Hematopoietic multipotent progenitor cell treated with erythropoietin and hydrocortisone succinate and interleukin-3 and kit ligand, for 6 days (in vitro differentiated cells): ENCODE measurements at regions not wholly inside any gene's neighbourhood (a gene's known extent, or its start where the extent isn't known, plus 50 kb on each side); places are given as distances from the start of the nearest gene placed in this dataset.
"Not testable (repeated sequence)": the region's sequence is repeated elsewhere in the genome, so short reads cannot be mapped to it uniquely, and the experiment has no call there.

Experiments used
- DNase-seq: peaks from one replicate; pipeline ENCODE4 v3.0.0-alpha.2; 2015

DNA sequence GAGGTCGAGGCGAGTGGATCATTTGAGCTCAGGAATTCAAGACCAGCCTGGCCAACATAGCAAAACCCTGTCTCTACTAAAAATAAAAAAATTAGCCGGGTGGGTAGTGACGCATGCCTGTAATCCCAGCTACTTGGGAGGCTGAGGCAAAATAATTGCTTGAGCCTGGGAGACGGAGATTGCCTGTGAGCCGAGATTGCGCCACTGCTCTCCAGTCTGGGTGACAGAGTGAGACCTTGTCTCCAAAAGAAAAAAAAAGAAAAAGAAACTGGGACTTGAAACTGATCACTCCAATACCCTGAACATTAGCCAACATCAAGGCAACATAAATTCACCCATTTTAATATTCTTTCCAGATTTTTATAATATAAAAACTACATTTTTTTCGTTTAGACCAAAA, 874.6 kb upstream of the MBL2 start:
- DNase-seq = not testable (repeated sequence)

DNA sequence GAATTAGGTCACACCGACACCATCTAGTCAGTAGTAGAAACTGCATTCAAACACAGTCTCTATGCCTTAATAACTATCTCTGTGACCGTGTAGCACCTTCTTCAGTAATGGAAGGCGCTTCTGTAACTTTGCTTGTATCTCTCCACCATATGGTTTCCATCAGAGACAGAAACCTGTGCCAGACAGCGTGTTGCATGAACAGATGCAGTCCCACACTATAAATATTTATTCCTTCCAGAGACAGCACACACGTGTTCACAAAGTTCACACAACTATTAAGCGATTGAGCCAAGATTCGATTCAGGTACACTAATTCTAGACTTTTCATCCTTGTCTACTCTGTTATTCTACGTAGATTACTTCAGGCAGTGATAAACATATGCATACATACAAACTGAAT, 873.9 kb upstream of the MBL2 start:
- DNase-seq = no peak

GRCh38 chr10:53645951-53646350, 873.4 kb upstream of the MBL2 start:
- DNase-seq = no peak

GRCh38 chr10:53638006-53638405, 865.4 kb upstream of the MBL2 start:
- peak; percentile 5 for DNase-seq

- no peak for DNase-seq
Observed at GRCh38 chr10:53624722-53625121, 852.1 kb upstream of the MBL2 start.

DNA sequence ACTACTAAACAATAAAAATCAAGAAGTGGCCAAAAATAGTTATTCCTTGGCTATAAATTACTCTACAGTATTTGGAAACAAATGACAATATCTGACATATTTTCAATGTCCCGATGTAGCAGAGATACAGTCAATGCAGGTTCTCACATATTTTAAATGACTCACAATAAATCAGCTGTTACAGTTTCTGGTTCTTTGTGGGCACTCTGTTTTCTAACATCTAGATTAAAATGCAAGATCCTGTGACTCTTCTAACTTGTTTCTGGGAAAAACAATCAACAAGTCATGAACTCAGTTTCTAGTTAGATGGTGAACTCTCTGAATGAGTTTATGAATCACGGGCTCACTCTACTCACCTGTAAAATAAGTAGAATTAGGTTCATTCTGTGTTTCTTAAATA, 849.6 kb upstream of the MBL2 start:
- no peak for DNase-seq

- no peak for DNase-seq
Observed at GRCh38 chr10:53619671-53620070, 847.1 kb upstream of the MBL2 start.

DNA sequence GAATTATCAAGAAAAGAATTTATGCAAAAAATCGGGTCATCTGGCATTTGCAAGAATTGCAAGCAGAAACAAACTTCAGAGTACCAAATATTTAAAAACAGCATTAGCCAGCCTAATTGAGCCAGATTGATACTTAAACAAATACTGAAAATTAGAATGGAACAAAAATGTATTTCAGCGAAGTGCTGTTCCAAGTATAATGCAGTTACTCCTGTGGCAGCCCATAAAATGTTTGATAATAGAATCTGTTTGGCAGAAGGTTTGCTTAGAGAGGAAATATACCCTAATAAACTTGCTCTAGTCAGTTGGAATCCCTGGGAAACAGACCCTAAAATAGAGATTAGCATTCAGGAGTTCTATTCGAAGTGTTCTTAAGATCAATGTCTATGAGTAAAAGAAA, 835.1 kb upstream of the MBL2 start:
- DNase-seq = no peak

GRCh38 chr10:53606981-53607380, 834.4 kb upstream of the MBL2 start:
- DNase-seq = no peak

- peak; percentile 81 for DNase-seq
Observed at GRCh38 chr10:53601260-53601875, 828.8 kb upstream of the MBL2 start.

DNA sequence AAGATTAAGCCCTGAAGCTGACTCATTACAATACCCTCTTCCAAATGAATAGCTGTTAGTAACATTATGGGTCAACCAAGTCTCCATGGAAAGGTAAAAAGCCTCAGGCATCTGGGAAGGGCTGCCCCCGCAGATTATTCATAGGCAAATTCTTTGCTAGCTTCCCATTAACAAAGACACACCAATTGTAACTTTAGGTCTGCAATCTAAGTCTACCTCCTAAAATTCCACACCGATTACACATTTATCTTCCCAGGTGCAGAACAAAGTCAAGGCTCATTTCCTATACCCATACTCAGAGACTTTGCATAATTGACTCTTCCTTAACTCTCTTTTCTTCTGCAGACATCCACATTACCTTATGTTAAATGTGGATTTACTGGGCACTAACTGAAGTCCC, 826.3 kb upstream of the MBL2 start:
- no peak for DNase-seq

DNA sequence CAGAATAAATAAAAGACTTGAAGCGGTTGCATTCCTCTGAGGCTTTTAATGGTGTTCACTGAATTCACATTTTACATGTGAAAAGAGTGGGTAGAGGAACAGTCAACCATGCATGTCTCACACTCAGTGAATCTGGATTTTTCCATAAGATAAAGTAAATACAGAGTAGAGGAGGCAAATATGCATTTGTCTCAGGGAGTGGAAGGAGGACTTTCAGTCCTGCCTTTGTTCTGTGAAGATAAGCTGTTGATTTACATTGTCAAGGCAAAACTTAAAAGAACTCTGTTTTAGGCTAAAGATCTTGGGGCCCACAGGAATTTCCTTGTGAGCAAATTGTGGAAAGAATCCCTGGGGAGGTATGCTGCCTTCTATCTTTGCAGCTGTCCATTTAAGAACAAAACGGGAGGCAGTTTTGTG, 825.3 kb upstream of the MBL2 start:
- DNase-seq = no peak

DNA sequence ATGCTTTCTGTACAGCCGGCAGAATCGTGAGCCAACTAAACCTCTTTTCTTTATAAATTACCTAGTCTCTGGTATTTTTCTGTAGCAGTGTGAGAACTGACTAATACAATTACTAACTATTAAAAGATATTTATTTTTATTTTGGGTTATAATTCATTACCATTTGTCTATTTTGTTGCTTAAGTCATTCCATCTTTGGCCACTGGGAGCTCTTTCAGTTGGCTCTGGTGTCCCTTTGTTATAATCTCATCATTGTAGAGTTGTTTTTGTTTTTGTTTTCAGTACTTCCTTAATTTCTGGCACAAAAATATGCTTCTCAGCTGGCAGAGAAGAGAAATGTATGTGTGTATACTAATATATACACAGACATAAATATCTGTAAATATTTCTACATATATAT, 807.9 kb upstream of the MBL2 start:
- DNase-seq = no peak

- DNase-seq = no peak
Observed at GRCh38 chr10:53579773-53580172, 807.2 kb upstream of the MBL2 start.

DNA sequence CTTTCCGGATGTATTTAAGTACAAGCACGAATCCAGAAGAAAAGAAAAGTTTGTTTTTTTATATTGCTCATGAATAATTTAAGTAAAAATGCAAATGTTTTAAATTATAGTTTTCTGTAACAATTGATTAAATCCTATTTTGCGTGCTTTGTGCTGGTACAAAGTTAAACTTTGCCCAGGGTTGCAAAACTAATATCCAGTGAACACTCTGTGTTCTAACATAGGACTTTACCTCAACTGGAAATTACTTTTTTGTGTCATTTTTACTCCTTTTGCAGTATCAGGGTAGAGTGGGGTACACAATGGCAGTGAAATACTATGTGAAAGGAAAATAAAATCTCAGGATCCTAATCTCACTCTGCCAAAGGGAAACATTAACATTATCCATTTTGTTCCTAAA, 801.4 kb upstream of the MBL2 start:
- DNase-seq = no peak

- DNase-seq = no peak
Observed at GRCh38 chr10:53573498-53573897, 800.9 kb upstream of the MBL2 start.

DNA sequence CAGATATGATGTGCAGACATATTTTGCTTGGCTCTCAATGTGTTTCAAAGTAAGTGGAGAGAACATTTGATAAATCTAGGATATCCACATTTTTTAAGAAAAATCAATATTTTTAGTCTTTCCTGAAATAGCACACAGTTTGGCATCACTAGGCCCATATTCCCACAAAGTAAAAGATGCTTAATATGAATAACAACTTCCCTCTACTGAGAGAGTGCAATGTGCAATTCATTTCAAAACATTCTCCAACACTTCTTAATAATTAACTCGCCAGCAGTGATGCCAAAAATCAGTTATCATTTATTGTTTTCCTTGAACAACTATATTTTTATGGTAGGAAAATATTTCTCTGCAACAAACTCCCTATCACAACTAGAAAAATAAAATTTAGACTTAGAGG, 800.2 kb upstream of the MBL2 start:
- DNase-seq = no peak

- no peak for DNase-seq
Observed at GRCh38 chr10:53570221-53570620, 797.6 kb upstream of the MBL2 start.

GRCh38 chr10:53569455-53569854, 796.9 kb upstream of the MBL2 start:
- DNase-seq = no peak

DNA sequence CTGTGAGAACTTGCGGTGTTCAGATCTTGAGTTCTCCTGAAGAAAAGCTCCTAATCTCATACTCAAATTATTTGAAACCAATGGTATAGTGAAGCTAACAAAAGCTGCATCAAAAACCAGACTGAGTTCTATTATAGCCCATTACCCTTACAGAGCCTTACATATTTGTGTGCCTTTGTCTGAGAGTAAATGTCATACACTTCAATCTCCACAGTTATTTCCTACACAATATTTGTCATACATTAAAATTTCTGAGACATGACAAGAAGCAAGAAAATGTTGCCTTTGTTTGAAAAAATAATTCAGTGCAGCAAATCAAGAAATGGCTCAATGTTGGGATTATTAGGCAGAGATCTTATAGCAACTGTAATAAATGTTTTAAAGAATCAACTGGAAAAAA, 776.1 kb upstream of the MBL2 start:
- DNase-seq = no peak

DNA sequence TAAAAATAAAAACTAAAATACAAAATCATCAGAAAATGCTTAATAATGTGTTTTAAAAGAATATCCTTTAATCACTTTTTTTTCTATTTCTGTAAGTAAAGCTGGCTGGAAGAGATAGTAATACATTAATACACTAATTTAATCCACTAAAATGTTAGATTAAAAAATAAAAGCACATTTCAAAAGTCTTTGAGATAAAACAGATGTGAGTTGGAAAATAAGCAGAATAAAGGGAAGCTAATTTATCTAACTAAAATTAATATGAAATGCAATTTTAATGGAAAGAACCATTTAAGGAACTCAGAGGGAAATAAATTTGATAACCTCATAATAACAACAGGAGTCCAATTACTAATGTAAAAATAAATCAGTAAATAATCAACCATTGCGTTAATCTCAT, 774.8 kb upstream of the MBL2 start:
- no peak for DNase-seq

DNA sequence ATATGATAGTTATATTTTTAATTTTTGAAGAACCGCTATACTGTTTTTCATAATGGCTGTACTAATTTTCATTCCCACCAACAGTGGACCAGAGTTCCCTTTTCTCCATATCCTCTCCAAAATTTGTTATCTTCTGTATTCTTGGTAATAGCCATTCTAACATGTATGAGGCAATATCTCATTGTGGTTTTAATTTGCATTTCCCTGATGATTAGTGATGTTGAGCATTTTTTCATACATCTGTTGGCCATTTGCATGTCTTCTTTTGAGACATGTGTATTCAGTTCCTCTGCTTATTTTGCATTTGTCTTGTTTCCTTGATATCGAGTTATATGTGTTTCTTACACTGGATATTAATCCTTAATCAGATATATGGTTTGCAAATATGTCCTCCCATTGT, 770.8 kb upstream of the MBL2 start:
- DNase-seq = no peak

- no peak for DNase-seq
Observed at GRCh38 chr10:53537508-53537907, 764.9 kb upstream of the MBL2 start.

GRCh38 chr10:53536322-53536721, 763.7 kb upstream of the MBL2 start:
- no peak for DNase-seq

DNA sequence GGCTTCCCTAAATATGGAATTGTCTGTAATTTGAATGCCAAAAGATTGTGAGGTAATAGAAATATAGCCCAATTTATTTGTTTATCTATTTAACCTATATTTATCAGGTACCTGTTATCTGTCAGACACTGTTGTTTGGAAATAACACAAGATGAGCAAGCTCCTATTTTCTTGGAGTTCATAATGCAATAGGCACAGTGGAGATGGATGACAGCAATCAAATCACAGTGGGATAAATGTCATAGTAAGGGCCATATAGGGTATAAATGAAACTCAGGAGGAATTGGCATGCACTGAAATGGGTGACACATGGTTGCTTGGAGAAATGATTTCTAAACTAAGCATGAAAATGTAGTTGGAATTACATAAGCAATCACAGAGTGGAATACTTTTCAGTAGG, 761.8 kb upstream of the MBL2 start:
- DNase-seq = no peak

DNA sequence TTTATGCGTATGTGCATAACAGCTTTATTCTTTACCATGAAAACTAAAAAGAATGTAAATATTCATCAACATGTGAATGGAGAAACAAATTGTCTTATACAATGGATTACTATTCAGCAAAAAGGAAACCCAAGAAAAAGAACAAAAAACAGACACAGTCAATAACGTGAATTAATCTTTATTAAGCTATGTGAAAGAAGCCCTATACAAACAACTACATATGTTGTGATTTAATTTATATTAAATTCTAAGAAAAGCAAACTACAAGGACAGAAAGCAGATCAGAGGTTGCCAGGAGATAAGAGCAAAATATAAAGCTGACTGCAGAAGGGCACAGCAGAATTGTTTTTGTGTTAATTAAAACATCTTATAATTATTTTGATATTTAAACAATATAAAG, 756.4 kb upstream of the MBL2 start:
- DNase-seq = no peak
